CD8-positive, alpha-beta memory T cell (primary cell): ENCODE measurements at regions not wholly inside any gene's neighbourhood (a gene's known extent, or its start where the extent isn't known, plus 50 kb on each side); places are given as distances from the start of the nearest gene placed in this dataset.

Experiments used
- CTCF ChIA-PET: fragments of 350-600 bp; sonication (Branson Sonifier 250); formaldehyde crosslinking; loops from one replicate; lab custom pipeline; 2021; ENCODE audit warnings: antibody characterized with exemption; lab: Charles Lee
- POLR2A ChIA-PET: fragments of 350-600 bp; sonication (Branson Sonifier 250); formaldehyde crosslinking; loops from one replicate; lab custom pipeline; 2021; ENCODE audit warnings: antibody characterized with exemption; lab: Charles Lee
- DNase-seq, 5 donors: peaks; one replicate each; pipeline versions ENCODE4 v3.0.0 to v3.0.0-alpha.2; 2020 to 2022; ENCODE audit warnings: mixed read lengths in 1 of 5
- H3K27ac ChIP-seq: one replicate; pipeline ENCODE4 v1.7.0; 2013; ENCODE audit warnings: low read depth, mild to moderate bottlenecking, low read length, moderate library complexity
- H3K27me3 ChIP-seq: 2 replicates; pipeline ENCODE4 v1.7.0; 2013; ENCODE audit warnings: low read length, mild to moderate bottlenecking; ENCODE audit not compliant: insufficient read depth, poor library complexity, severe bottlenecking
- H3K36me3 ChIP-seq: 2 replicates; pipeline ENCODE4 v1.7.0; 2013; ENCODE audit warnings: mild to moderate bottlenecking, low read length, moderate library complexity; ENCODE audit not compliant: insufficient read depth
- H3K4me1 ChIP-seq: 2 replicates; pipeline ENCODE4 v1.7.0; 2013; ENCODE audit warnings: mild to moderate bottlenecking, low read length, moderate library complexity; ENCODE audit not compliant: insufficient read depth
- H3K4me3 ChIP-seq: 2 replicates; pipeline ENCODE4 v1.7.0; 2013; ENCODE audit warnings: mild to moderate bottlenecking, low read length
- H3K9me3 ChIP-seq: 2 replicates; pipeline ENCODE4 v1.7.0; 2013; ENCODE audit warnings: mild to moderate bottlenecking, low read length
- H3K27ac Mint-ChIP-seq, 8 donors: one replicate each; pipeline ENCODE4 v1.8.0; 2020 to 2021; ENCODE audit warnings: mixed read lengths in 8 of 8, mild to moderate bottlenecking in 6 of 8, inconsistent platforms in 3 of 8, moderate library complexity in 3 of 8
- H3K27me3 Mint-ChIP-seq, 2 donors: one replicate each; pipeline ENCODE4 v1.8.0; 2020 to 2021; ENCODE audit warnings: mixed read lengths in 2 of 2, mild to moderate bottlenecking in 1 of 2, moderate library complexity in 1 of 2
- H3K36me3 Mint-ChIP-seq, 3 donors: one replicate each; pipeline ENCODE4 v1.8.0; 2020 to 2021; ENCODE audit warnings: mixed read lengths in 3 of 3, inconsistent platforms in 1 of 3, mild to moderate bottlenecking in 1 of 3
- H3K4me1 Mint-ChIP-seq, 3 donors: one replicate each; pipeline ENCODE4 v1.8.0; 2020 to 2021; ENCODE audit warnings: mixed read lengths in 3 of 3, inconsistent platforms in 1 of 3, mild to moderate bottlenecking in 1 of 3
- H3K4me3 Mint-ChIP-seq, 7 donors: one replicate each; pipeline ENCODE4 v1.8.0; 2020 to 2021; ENCODE audit warnings: mixed read lengths in 7 of 7, mild to moderate bottlenecking in 6 of 7, moderate library complexity in 4 of 7, inconsistent platforms in 2 of 7
- H3K9me3 Mint-ChIP-seq, 5 donors: one replicate each; pipeline ENCODE4 v1.8.0; 2020 to 2022; ENCODE audit warnings: mixed read lengths in 5 of 5, mild to moderate bottlenecking in 3 of 5, moderate library complexity in 2 of 5, inconsistent platforms in 1 of 5

- H3K9me3 Mint-ChIP-seq = peaks cover 10 to 30% (median 20%) of the 10 kb centered on the region in 5 donors
- no peak for DNase-seq
- H3K4me3 ChIP-seq = no peak overlapping the region
- no peaks in the 10 kb centered on the region for H3K4me1 ChIP-seq
- H3K27me3 Mint-ChIP-seq = peaks cover 25 to 59% of the 10 kb centered on the region in 2 donors
- no peaks in the 10 kb centered on the region for H3K4me1 Mint-ChIP-seq
- H3K36me3 Mint-ChIP-seq = peaks cover 0 to 4% (median 1%) of the 10 kb centered on the region in 3 donors
- no peaks in the 10 kb centered on the region for H3K36me3 ChIP-seq
- no peak overlapping the region for H3K4me3 Mint-ChIP-seq
- H3K9me3 ChIP-seq = no peaks in the 10 kb centered on the region
- CTCF ChIA-PET = no interaction called here
- no peak overlapping the region for H3K27ac ChIP-seq
- no peak overlapping the region for H3K27ac Mint-ChIP-seq
- no peaks in the 10 kb centered on the region for H3K27me3 ChIP-seq
- POLR2A ChIA-PET = no interaction called here
Measured at GRCh38 chr12:58046271-58046670, 104.9 kb downstream of the ATP23 start.

GRCh38 chr12:58051378-58051777, 110.0 kb downstream of the ATP23 start:
- H3K9me3 Mint-ChIP-seq = peaks cover 8 to 25% (median 18%) of the 10 kb centered on the region in 5 donors
- ChIA-PET POLR2A (no interaction called here), CTCF (no interaction called here)
- peaks cover 0 to 3% (median 1%) of the 10 kb centered on the region in 3 donors for H3K36me3 Mint-ChIP-seq
- no peak overlapping the region for H3K27ac Mint-ChIP-seq
- Histone ChIP-seq H3K27ac (no peak overlapping the region), H3K27me3 (no peaks in the 10 kb centered on the region), H3K4me3 (no peak overlapping the region), H3K36me3 (no peaks in the 10 kb centered on the region), H3K4me1 (no peaks in the 10 kb centered on the region), H3K9me3 (no peaks in the 10 kb centered on the region)
- no peaks in the 10 kb centered on the region for H3K4me1 Mint-ChIP-seq
- DNase-seq = no peak
- no peak overlapping the region for H3K4me3 Mint-ChIP-seq
- peaks cover 9 to 18% of the 10 kb centered on the region in 2 donors for H3K27me3 Mint-ChIP-seq

- Histone ChIP-seq H3K27me3 (no peaks in the 10 kb centered on the region), H3K4me1 (no peaks in the 10 kb centered on the region), H3K36me3 (no peaks in the 10 kb centered on the region), H3K27ac (no peak overlapping the region), H3K9me3 (no peaks in the 10 kb centered on the region), H3K4me3 (no peak overlapping the region)
- peaks cover 0 to 5% (median 0%) of the 10 kb centered on the region in 5 donors for H3K9me3 Mint-ChIP-seq
- ChIA-PET CTCF (no interaction called here), POLR2A (no interaction called here)
- no peaks in the 10 kb centered on the region for H3K36me3 Mint-ChIP-seq
- DNase-seq = no peak
- H3K4me1 Mint-ChIP-seq = no peaks in the 10 kb centered on the region
- H3K4me3 Mint-ChIP-seq = no peak overlapping the region
- no peak overlapping the region for H3K27ac Mint-ChIP-seq
- H3K27me3 Mint-ChIP-seq = peaks cover 6% of the 10 kb centered on the region in 2 donors
Measured at GRCh38 chr12:58064666-58065065, 123.3 kb downstream of the ATP23 start.

DNA sequence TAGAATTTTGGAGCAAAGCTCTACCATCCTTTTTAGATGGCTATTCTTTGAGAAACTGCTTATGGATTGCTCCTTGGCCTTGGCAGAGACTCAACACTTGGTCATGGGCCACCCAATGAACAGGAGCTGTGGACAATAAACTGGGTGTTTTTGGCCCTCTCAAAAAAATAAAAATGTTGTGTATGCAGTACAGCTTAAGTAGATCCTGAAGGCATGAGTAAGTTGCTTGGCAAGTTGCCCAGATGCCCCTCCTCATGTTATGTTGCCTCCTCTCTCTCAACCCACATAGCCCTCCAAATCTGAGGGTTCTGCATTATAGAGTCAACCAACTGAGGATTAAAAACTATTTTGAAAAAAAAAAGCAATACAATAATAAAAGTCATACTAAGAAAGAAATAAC, 124.9 kb downstream of the ATP23 start:
- H3K9me3 ChIP-seq = no peaks in the 10 kb centered on the region
- CTCF ChIA-PET = no interaction called here
- no peaks in the 10 kb centered on the region for H3K27me3 ChIP-seq
- H3K4me3 ChIP-seq = no peak overlapping the region
- no peak overlapping the region for H3K4me3 Mint-ChIP-seq
- H3K27me3 Mint-ChIP-seq = peaks cover 0 to 1% of the 10 kb centered on the region in 2 donors
- no peak for DNase-seq
- no peaks in the 10 kb centered on the region for H3K4me1 ChIP-seq
- no peaks in the 10 kb centered on the region for H3K4me1 Mint-ChIP-seq
- peaks cover 0 to 5% (median 0%) of the 10 kb centered on the region in 5 donors for H3K9me3 Mint-ChIP-seq
- no peak overlapping the region for H3K27ac ChIP-seq
- no peak overlapping the region for H3K27ac Mint-ChIP-seq
- H3K36me3 ChIP-seq = no peaks in the 10 kb centered on the region
- POLR2A ChIA-PET = no interaction called here
- H3K36me3 Mint-ChIP-seq = no peaks in the 10 kb centered on the region

GRCh38 chr12:58067610-58068387, 126.4 kb downstream of the ATP23 start:
- Histone ChIP-seq H3K36me3 (no peaks in the 10 kb centered on the region), H3K9me3 (no peaks in the 10 kb centered on the region), H3K27ac (no peak overlapping the region), H3K4me3 (no peak overlapping the region), H3K4me1 (no peaks in the 10 kb centered on the region), H3K27me3 (no peaks in the 10 kb centered on the region)
- Mint-ChIP-seq H3K4me3 (peak overlapping the region in 1 of 7 donors; percentile 23), H3K9me3 (no peaks in the 10 kb centered on the region), H3K27ac (no peak overlapping the region), H3K27me3 (peaks cover 0 to 1% of the 10 kb centered on the region in 2 donors), H3K4me1 (no peaks in the 10 kb centered on the region), H3K36me3 (no peaks in the 10 kb centered on the region)
- ChIA-PET CTCF (no interaction called here), POLR2A (no interaction called here)
- no peak for DNase-seq

- Histone ChIP-seq H3K27ac (no peak overlapping the region), H3K27me3 (no peaks in the 10 kb centered on the region), H3K4me1 (no peaks in the 10 kb centered on the region), H3K4me3 (no peak overlapping the region), H3K9me3 (no peaks in the 10 kb centered on the region), H3K36me3 (no peaks in the 10 kb centered on the region)
- no peak for DNase-seq
- CTCF ChIA-PET = no interaction called here
- Mint-ChIP-seq H3K27ac (no peak overlapping the region), H3K4me3 (no peak overlapping the region), H3K27me3 (peaks cover 0 to 1% of the 10 kb centered on the region in 2 donors), H3K9me3 (no peaks in the 10 kb centered on the region), H3K4me1 (no peaks in the 10 kb centered on the region), H3K36me3 (no peaks in the 10 kb centered on the region)
- POLR2A ChIA-PET = no interaction called here
Measured at GRCh38 chr12:58068706-58069105, 127.3 kb downstream of the ATP23 start.

DNA sequence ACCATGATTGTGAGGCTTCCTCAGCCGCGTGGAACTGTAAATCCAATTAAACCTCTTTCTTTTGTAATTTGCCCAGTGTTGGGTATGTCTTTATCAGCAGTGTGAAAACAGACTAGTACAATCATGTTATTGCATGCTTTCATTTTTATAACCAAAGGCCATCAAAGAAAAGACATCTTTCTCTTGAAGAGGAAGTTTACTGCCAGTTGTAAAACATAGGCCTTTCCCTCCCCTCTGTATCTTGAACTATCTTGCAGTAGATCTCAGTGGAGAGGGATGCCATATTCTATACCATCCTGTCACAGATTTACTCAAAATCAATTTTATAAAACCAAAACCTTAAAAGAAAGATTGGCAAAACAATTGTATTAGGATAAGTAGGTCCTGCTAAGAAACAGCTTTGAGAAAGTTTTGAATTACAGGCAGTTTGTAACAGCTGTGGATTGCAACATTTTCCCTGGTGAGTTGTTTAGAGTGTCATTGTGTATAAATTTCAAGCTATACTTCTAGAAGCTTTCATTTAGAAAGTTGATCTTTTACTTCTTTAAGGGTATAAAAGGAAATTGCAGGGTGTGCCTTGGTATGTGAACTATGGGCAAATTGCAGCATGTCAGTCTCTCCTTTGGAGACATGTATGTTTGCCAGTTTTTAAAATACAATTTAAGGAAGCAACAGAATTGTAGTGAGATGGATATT, 128.0 kb downstream of the ATP23 start:
- H3K27me3 ChIP-seq = no peaks in the 10 kb centered on the region
- DNase-seq = no peak
- POLR2A ChIA-PET = no interaction called here
- Mint-ChIP-seq H3K36me3 (no peaks in the 10 kb centered on the region), H3K27ac (no peak overlapping the region), H3K27me3 (peaks cover 0 to 1% of the 10 kb centered on the region in 2 donors), H3K4me3 (no peak overlapping the region), H3K9me3 (peaks cover 0 to 3% (median 2%) of the 10 kb centered on the region in 5 donors), H3K4me1 (no peaks in the 10 kb centered on the region)
- no peaks in the 10 kb centered on the region for H3K4me1 ChIP-seq
- no peak overlapping the region for H3K27ac ChIP-seq
- no peak overlapping the region for H3K4me3 ChIP-seq
- H3K9me3 ChIP-seq = no peaks in the 10 kb centered on the region
- H3K36me3 ChIP-seq = no peaks in the 10 kb centered on the region
- CTCF ChIA-PET = no interaction called here

DNA sequence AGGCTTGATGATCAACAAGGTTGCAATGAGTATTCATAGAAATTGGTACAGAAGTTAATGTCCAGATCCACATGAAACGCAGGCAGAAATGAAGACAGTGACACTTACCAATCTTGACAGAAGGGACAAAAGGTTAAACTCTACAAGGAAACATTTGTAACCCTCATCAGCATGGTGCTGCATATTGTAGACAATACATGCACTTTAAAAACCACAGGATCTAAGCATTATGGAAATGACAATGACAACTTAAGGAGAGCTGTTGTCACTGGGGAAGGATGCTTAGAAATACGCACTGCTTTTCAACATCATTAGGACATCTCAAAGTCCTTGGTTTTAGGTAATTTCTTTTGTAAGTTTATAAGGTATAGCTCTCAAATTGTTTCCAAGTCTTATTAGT, 130.6 kb downstream of the ATP23 start:
- Mint-ChIP-seq H3K9me3 (peaks cover 0 to 3% (median 2%) of the 10 kb centered on the region in 5 donors), H3K4me3 (no peak overlapping the region), H3K36me3 (no peaks in the 10 kb centered on the region), H3K27ac (no peak overlapping the region), H3K4me1 (no peaks in the 10 kb centered on the region), H3K27me3 (peaks cover 0 to 3% of the 10 kb centered on the region in 2 donors)
- CTCF ChIA-PET = no interaction called here
- Histone ChIP-seq H3K27me3 (no peaks in the 10 kb centered on the region), H3K27ac (no peak overlapping the region), H3K9me3 (no peaks in the 10 kb centered on the region), H3K4me3 (no peak overlapping the region), H3K36me3 (no peaks in the 10 kb centered on the region), H3K4me1 (no peaks in the 10 kb centered on the region)
- DNase-seq = no peak
- POLR2A ChIA-PET = no interaction called here
